HG03039 (cell line): ENCODE measurements at regions not wholly inside any gene's neighbourhood (a gene's known extent, or its start where the extent isn't known, plus 50 kb on each side); places are given as distances from the start of the nearest gene placed in this dataset.
"Not testable (repeated sequence)": the region's sequence is repeated elsewhere in the genome, so short reads cannot be mapped to it uniquely, and the experiment has no call there.

ENCODE experiments used
- ATAC-seq: cut with Tn5 transposase; IDR thresholded peaks from one replicate; pipeline ENCODE4 v1.9.1; 2021; ENCODE audit warnings: mild to moderate bottlenecking, moderate library complexity; ENCODE audit not compliant: unreplicated experiment

- no peak for ATAC-seq
Measured at GRCh38 chr4:171017593-171017992, 795.6 kb upstream of the GALNTL6 start.

- ATAC-seq = no peak
Measured at GRCh38 chr4:171016145-171016544, 797.1 kb upstream of the GALNTL6 start.

- no peak for ATAC-seq
Measured at GRCh38 chr4:171015441-171015840, 797.8 kb upstream of the GALNTL6 start.

GRCh38 chr4:171007618-171008390 is 805.4 kb upstream of the GALNTL6 start:
- peak; percentile 43 for ATAC-seq

- no peak for ATAC-seq
Measured at GRCh38 chr4:171002246-171002645, 811.0 kb upstream of the GALNTL6 start.

- peak; percentile 88 for ATAC-seq
Measured at GRCh38 chr4:170990989-170991589, 822.1 kb upstream of the GALNTL6 start.

GRCh38 chr4:170988446-170988845 is 824.8 kb upstream of the GALNTL6 start:
- ATAC-seq = no peak

- no peak for ATAC-seq
Measured at GRCh38 chr4:170979736-170980135, 833.5 kb upstream of the GALNTL6 start.

GRCh38 chr4:170978990-170979389 is 834.2 kb upstream of the GALNTL6 start:
- no peak for ATAC-seq

GRCh38 chr4:170949084-170949483 is 859.3 kb upstream of the AADAT start:
- no peak for ATAC-seq

- ATAC-seq = no peak
Measured at GRCh38 chr4:170940043-170940724, 850.4 kb upstream of the AADAT start.

GRCh38 chr4:170938588-170938987 is 848.8 kb upstream of the AADAT start:
- ATAC-seq = no peak

- no peak for ATAC-seq
Measured at GRCh38 chr4:170931321-170931720, 841.6 kb upstream of the AADAT start.

GRCh38 chr4:170888660-170889059 is 798.9 kb upstream of the AADAT start:
- no peak for ATAC-seq

GRCh38 chr4:170887396-170887795 is 797.6 kb upstream of the AADAT start:
- no peak for ATAC-seq

GRCh38 chr4:170884969-170885570 is 795.3 kb upstream of the AADAT start:
- ATAC-seq = no peak

GRCh38 chr4:170881646-170882045 is 791.9 kb upstream of the AADAT start:
- not testable (repeated sequence) for ATAC-seq

- ATAC-seq = no peak
Measured at GRCh38 chr4:170875868-170876267, 786.1 kb upstream of the AADAT start.

- no peak for ATAC-seq
Measured at GRCh38 chr4:170872794-170873193, 783.0 kb upstream of the AADAT start.

GRCh38 chr4:170868170-170868569 is 778.4 kb upstream of the AADAT start:
- ATAC-seq = no peak

GRCh38 chr4:170854097-170854496 is 764.3 kb upstream of the AADAT start:
- ATAC-seq = no peak
